K562 (cell line): ENCODE measurements at regions not wholly inside any gene's neighbourhood (a gene's known extent, or its start where the extent isn't known, plus 50 kb on each side); places are given as distances from the start of the nearest gene placed in this dataset.
"Not testable (repeated sequence)": the region's sequence is repeated elsewhere in the genome, so short reads cannot be mapped to it uniquely, and the experiment has no call there.

ENCODE experiments used
- ATAC-seq: fragments of 200-7000 bp; cut with Tn5 transposase; 3 replicates; pipeline ENCODE4 v1.9.1; 2020; ENCODE audit warnings: moderate library complexity
- BruUV-seq: library from RNA; stranded (reverse); fragments of 400-500 nt; replicated peaks from 2 replicates; lab custom pipeline; 2021; lab: Mats Ljungman, UMichigan
- CTCF ChIA-PET: fragments of 300-600 bp; formaldehyde crosslinking; extraction: SDS; loops from one replicate; lab custom pipeline; 2021; ENCODE audit warnings: low intra/inter-chr PET ratio; lab: Yijun Ruan, JAX
- POLR2A ChIA-PET: fragments of 300-600, 350-650 bp; sonication (Branson Sonifier 250); formaldehyde crosslinking; extraction: SDS; loops from one replicate; lab custom pipeline; 2021; ENCODE audit warnings: antibody characterized with exemption, inconsistent platforms; lab: Yijun Ruan, JAX
- DNase-seq, 4 experiments: peaks; one replicate each; pipeline versions ENCODE4 v3.0.0 to v3.0.0-alpha.2; 2011 to 2018; ENCODE audit warnings: low spot score in 3 of 4, mixed read lengths in 3 of 4; ENCODE audit errors: extremely low read depth in 1 of 4
- FAIRE-seq: peaks from 2 replicates; lab custom pipeline; 2011; peaks lifted over from hg19 to GRCh38; lab: Jason Lieb, UNC
- H2AFZ ChIP-seq: 2 replicates; pipeline ENCODE4 v1.6.0; 2011; ENCODE audit warnings: low read depth, low read length, control low read depth, inconsistent platforms
- H3K27ac ChIP-seq: fragments of 200-600 bp; 3 replicates; pipeline ENCODE4 v1.8.0; 2011; ENCODE audit warnings: low read depth, mild to moderate bottlenecking, control low read depth, inconsistent platforms, low read length, moderate library complexity, mixed read lengths; ENCODE audit errors: extremely low read depth
- H3K27me3 ChIP-seq, 2 experiments: fragments of 300-600 bp in 1 of 2; 2 replicates in 1 of 2; 3 replicates in 1 of 2; pipeline versions ENCODE4 v1.6.0 to v1.8.0; 2011; ENCODE audit warnings: inconsistent platforms in 2 of 2, low read length in 2 of 2, mild to moderate bottlenecking in 1 of 2, mixed read lengths in 1 of 2, moderate library complexity in 1 of 2; ENCODE audit not compliant: control insufficient read depth in 2 of 2, insufficient read depth in 2 of 2
- H3K36me3 ChIP-seq: fragments of 300-600 bp; 3 replicates; pipeline ENCODE4 v1.8.0; 2011; ENCODE audit warnings: mild to moderate bottlenecking, low read length, inconsistent platforms; ENCODE audit not compliant: control insufficient read depth, insufficient read depth
- H3K4me1 ChIP-seq, 2 experiments: fragments of 200-600 bp in 1 of 2; replicated peaks in 1 of 2; 2 replicates in 1 of 2; 3 replicates in 1 of 2; pipeline versions ENCODE4 v1.5.1 to v1.8.0; 2011; ENCODE audit warnings: inconsistent platforms in 2 of 2, low read length in 2 of 2, mild to moderate bottlenecking in 1 of 2, mixed read lengths in 1 of 2, moderate library complexity in 1 of 2; ENCODE audit not compliant: control insufficient read depth in 2 of 2, insufficient read depth in 2 of 2
- H3K4me2 ChIP-seq: 2 replicates; pipeline ENCODE4 v1.6.1; 2011; ENCODE audit warnings: low read length, control low read depth, inconsistent platforms, mixed read lengths; ENCODE audit not compliant: insufficient read depth
- H3K4me3 ChIP-seq: fragments of 200-600 bp; sonication (generic), shearing (Covaris generic); 2 replicates; pipeline ENCODE4 v1.5.1; 2016; ENCODE audit warnings: control low read depth, inconsistent platforms
- H3K79me2 ChIP-seq: fragments of 200-600 bp; 3 replicates; pipeline ENCODE4 v1.8.0; 2011; ENCODE audit warnings: low read length, inconsistent platforms; ENCODE audit not compliant: control insufficient read depth, insufficient read depth
- H3K9ac ChIP-seq, 2 experiments: 2 replicates each; pipeline versions ENCODE4 v1.6.0 to v1.6.1; 2011; ENCODE audit warnings: low read depth in 2 of 2, low read length in 2 of 2, control low read depth in 1 of 2, inconsistent platforms in 1 of 2, mild to moderate bottlenecking in 1 of 2, mixed read lengths in 1 of 2; ENCODE audit not compliant: insufficient read depth in 1 of 2
- H3K9me1 ChIP-seq: one replicate; pipeline ENCODE4 v1.6.0; 2011; ENCODE audit warnings: inconsistent platforms, mild to moderate bottlenecking, low read length, moderate library complexity; ENCODE audit not compliant: control insufficient read depth, insufficient read depth
- H3K9me3 ChIP-seq: replicated peaks from 2 replicates; pipeline ENCODE4 v1.5.1; 2011; ENCODE audit warnings: low read depth, low read length, inconsistent platforms; ENCODE audit not compliant: control insufficient read depth, insufficient read depth
- H4K20me1 ChIP-seq: replicated peaks from 2 replicates; pipeline ENCODE4 v1.6.1; 2011; ENCODE audit warnings: low read length, inconsistent platforms, mixed read lengths; ENCODE audit not compliant: control insufficient read depth, insufficient read depth
- CREB1 ChIP-seq, 2 experiments: sonication (generic) in 1 of 2; formaldehyde crosslinking in 1 of 2; IDR thresholded peaks; 2 replicates each; pipeline versions ENCODE4 v1.6.1 to v1.8.0; 2012 to 2022; ENCODE audit warnings: inconsistent platforms in 1 of 2, mild to moderate bottlenecking in 1 of 2, missing genetic modification reagents in 1 of 2, moderate library complexity in 1 of 2
- PRDM10 ChIP-seq: fragments of 450-650 bp; IDR thresholded peaks from 2 replicates; pipeline ENCODE4 v1.6.1; 2018; ENCODE audit not compliant: partially characterized antibody
- ZNF512 ChIP-seq: IDR thresholded peaks from 2 replicates; pipeline ENCODE4 v1.6.1; 2016; ENCODE audit warnings: missing genetic modification characterization, missing compliant biosample characterization
- WGBS: fragments of 100-300 bp; shearing (Covaris generic); methylation state at CpG from one replicate; pipeline ENCODE4 v1.1.6; 2016; ENCODE audit warnings: low coverage, mixed read lengths; ENCODE audit not compliant: insufficient coverage; ENCODE audit errors: missing lambda C conversion rate; 5-methylcytosine and 5-hydroxymethylcytosine counted together
- in situ Hi-C: fragments of 300-500 bp; cut with MboI; formaldehyde crosslinking; loops from 4 replicates; pipeline ENCODE4 v1.15.0; 2018; ENCODE audit warnings: inconsistent platforms, mixed read lengths
- intact Hi-C: fragments of 100-400 bp; cut with micrococcal nuclease; formaldehyde crosslinking; loops from 2 replicates; pipeline ENCODE4 v1.14.2; 2022

GRCh38 chr4:31877429-31877828 is 1157.3 kb downstream of the PCDH7 start (continued):
- TF ChIP-seq PRDM10, result no peak
- no peak for TF ChIP-seq CREB1 (IDR thresholded peaks at IDR 0.05)
- no peak for TF ChIP-seq CREB1 (CRISPR knock-in tag; IDR thresholded peaks at IDR 0.05)
- TF ChIP-seq, all 486 proteins: peak for 0

GRCh38 chr4:31880837-31881236 is 1160.7 kb downstream of the PCDH7 start:
- BruUV-seq, intact Hi-C loops, H3K36me3 ChIP-seq, CTCF ChIA-PET, H3K9ac ChIP-seq, H2AFZ ChIP-seq, H3K27me3 ChIP-seq, H4K20me1 ChIP-seq, H3K9me3 ChIP-seq, DNase-seq, H3K4me2 ChIP-seq, H3K4me1 ChIP-seq, H3K4me3 ChIP-seq, FAIRE-seq, H3K9me1 ChIP-seq, H3K79me2 ChIP-seq, POLR2A ChIA-PET, ATAC-seq, H3K27ac ChIP-seq, in situ Hi-C loops: not testable (repeated sequence)
- TF ChIP-seq ZNF512 (tag), result 0 out of 2 replicates have a peak, but pooled peaks have one; percentile 26
- no CpG with 5 or more reads among the region's 2 CpGs for WGBS
